ENCODE measurements at regions not wholly inside any gene's neighbourhood (a gene's known extent, or its start where the extent isn't known, plus 50 kb on each side); places are given as distances from the start of the nearest gene placed in this dataset.
"Not testable (repeated sequence)": the region's sequence is repeated elsewhere in the genome, so short reads cannot be mapped to it uniquely, and the experiment has no call there.

DNA sequence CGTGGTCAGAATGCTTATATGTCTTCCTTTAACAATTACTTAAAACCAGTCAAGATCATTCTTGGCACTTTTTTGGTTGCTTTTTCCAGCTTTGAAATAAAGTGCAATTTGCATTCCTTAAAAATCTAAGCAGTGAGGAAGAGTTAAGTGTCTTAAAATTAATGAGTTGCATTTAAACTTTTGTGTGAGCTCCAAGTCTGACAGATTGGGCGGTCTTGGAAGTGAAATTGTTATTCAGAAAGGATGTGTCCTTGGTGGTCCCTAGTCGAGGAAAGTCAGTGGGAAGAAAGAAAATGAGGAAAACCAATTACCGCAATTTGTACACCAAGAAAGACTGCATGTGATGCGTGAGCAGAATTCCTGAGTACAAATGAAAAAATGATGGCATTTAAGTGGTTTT is 132.5 kb downstream of the HHIPL2 start:
- DNase-seq: no peak

- DNase-seq: no peak
Measured at GRCh38 chr1:222413991-222414549, 133.8 kb downstream of the HHIPL2 start.

- no peak for DNase-seq
Measured at GRCh38 chr1:222413436-222413835, 134.5 kb downstream of the HHIPL2 start.

GRCh38 chr1:222404710-222405109 is 143.2 kb downstream of the HHIPL2 start:
- DNase-seq: no peak

DNA sequence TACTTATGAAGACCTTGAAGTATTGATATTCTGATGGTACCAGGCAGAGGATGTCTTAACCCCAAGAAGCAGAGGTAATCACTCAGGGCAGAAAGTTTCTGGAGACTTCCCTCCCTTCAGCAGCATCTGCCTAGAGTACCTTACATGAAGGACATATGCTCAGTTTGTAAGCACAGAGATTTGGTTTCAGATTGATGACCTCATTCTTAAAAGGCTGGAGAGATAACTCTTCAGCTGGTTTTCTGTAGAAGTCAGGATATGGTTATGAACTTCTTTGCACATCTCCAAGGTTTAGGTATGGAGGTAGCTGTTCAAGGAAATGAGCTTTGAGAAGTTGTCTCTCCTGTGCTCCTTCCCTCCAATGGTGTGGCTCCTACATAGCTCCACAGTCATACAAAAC is 148.7 kb downstream of the HHIPL2 start:
- no peak for DNase-seq

GRCh38 chr1:222394224-222394623 is 153.7 kb downstream of the HHIPL2 start:
- no peak for DNase-seq

- DNase-seq: no peak
Measured at GRCh38 chr1:222392556-222392955, 155.3 kb downstream of the HHIPL2 start.

DNA sequence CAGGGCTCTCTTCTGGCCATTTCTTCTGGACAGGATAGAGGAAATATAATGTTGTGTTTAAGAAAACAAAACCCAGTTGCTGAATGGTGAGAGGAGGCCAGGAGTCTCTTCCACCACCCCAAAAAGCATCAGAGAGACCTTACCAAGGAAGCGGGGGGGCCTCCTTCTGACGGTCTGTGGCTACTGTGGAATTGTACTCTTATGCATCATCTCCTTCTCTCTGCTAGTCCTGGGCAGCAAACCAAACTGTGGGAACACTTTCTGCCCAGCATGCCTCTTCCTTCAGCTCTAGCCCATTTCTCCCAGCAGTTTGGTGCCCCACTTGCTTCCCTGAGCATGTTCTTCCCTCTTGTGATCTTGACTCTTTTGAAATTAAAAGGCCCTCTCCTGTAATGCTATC is 157.7 kb downstream of the HHIPL2 start:
- DNase-seq: no peak

DNA sequence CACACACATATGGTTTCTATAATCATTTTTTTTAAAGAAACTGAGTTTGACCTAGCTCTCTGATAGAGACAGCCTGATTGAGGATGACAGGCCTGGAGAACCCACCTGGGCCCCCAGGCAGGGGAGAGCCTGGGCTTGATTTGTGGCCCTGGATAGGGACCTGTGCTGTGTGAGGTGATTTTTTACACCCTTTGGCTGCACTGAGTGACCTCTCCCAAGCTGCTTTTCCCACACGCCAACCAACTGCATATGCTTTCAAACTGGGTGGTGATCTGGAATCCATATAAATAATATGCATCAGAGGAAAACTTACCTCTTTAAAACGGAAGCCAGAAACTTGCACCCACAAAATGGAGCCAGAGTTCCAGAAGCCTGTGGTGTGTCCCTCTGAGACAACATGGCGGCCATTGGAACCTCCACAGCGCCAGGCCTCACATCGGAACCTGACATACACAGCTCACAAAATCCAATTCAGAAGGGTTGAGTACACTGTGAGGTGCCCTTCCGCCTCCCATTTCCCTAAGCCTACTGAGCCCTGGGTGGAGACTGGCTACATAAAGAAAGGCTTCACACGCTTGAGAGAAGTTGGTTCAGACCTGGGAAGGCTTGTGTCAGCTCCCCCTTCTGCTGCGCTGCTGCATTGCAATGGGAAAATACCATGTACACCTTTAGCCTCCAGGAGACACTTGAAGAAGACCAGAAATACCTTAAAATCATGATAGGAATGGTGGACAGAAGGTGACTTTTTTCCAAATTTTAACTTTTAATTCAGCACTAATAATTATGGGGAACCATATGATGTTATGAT is 160.7 kb downstream of the HHIPL2 start:
- DNase-seq: no peak

- DNase-seq: no peak
Measured at GRCh38 chr1:222385955-222386354, 161.9 kb downstream of the HHIPL2 start.

- no peak for DNase-seq
Measured at GRCh38 chr1:222385262-222385661, 162.6 kb downstream of the HHIPL2 start.

- DNase-seq: no peak
Measured at GRCh38 chr1:222384531-222384930, 163.4 kb downstream of the HHIPL2 start.

- DNase-seq: no peak
Measured at GRCh38 chr1:222382171-222382570, 165.7 kb downstream of the HHIPL2 start.

DNA sequence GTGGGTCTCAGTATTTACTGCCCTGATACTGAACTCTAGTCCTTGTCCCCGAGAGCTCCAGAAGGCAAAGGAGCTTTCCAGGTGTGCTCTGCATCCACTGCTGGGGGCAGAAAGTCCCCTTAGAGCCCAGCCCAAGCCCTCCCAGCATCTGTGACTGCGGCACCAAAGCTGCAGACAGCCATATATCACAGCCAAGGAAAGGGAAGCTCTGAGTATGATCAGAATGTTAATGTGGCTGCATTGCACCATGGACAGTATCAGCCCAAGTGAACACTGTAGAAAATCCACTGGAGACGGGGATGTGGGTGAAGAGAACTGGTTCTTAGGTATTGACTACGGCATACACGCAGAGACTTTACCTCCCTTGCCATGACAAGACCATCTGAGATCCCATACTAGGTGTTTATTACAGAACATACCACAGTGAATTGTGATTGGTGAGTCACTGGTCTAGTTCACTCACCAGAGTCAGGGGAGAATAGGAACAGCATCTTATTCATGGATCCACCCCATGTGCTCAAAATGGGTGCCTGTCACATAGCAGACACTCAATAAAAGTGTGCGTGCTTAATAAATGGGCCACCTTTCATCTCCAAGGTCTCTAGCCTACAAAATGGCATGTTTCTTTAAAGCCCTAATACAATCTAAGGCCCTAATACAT is 170.3 kb downstream of the HHIPL2 start:
- DNase-seq: no peak

GRCh38 chr1:222376791-222377190 is 171.1 kb downstream of the HHIPL2 start:
- DNase-seq: not testable (repeated sequence)

DNA sequence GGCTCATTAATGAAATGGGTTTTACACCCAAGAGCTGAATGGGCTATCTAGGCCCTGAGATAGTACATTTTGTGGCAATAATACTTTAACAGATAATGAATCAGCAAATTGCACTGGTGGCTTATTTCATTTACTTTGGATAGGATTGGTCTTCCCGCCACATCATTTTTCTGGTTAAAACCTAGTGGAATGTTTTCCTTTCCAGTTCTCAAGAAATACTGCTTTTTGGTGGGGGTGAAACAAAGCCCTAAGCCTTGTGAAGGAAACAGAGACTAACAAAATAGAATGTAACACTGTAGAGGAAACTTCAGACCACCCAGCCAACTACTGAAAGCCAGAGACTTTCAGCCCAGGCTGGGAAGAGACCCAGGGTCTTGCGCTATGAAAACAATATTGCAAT is 172.2 kb downstream of the HHIPL2 start:
- no peak for DNase-seq

- no peak for DNase-seq
Measured at GRCh38 chr1:222373831-222374602, 173.9 kb downstream of the HHIPL2 start.

DNA sequence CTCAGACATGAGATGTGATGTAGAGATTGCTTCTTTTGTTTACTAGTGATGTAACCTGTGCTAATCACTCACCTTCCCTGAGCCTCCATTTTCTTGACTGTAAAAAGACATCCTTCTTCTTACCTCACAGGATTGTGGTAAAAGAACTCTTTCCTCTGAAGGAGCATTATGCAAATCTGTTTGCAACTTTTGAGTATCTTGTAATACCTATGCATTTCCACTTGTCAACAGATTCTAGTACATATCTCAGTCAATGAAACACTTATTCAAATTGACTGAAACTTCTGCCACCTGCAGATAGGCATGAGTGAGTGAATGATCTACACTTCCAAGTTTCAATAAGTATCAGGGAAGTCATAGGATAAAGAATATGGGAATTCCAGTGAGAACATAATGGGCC is 174.7 kb downstream of the HHIPL2 start:
- no peak for DNase-seq

- DNase-seq: no peak
Measured at GRCh38 chr1:222372221-222372620, 175.7 kb downstream of the HHIPL2 start.

DNA sequence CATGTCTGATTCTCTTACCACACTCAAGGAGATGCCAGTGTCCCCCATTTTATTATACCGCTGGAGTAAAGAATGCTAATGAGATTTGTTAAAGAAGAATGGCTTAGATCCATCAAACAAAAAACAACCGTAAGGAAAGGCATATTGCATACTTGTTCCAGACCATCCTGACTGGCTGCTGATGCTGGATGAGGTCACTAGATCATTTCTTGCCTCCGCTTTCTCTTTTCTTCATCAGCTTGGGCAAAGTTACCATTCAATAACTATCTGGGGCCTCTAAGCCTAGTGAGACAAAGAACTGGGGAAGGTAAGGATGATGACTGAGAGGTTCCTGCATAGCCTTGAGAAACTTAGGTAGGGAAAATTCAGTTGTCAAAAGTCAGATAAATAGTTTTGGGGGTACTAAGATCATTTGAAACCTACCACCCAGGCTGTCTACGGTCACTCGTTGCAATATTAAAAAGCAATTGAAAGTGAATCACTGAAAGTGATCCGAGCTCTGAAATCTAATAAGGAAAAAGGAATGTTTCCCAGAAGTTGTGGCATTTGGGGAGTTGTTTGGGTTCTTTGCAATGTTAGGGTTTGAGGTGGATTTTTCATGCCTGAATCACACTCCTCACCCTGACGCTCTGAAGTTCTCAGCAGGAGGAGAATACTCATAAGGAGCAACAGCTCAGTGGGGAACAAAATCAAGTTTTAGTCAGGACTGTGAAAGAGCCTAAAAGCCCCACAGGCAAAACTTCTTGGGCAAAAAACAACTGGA is 176.8 kb downstream of the HHIPL2 start:
- no peak for DNase-seq

- no peak for DNase-seq
Measured at GRCh38 chr1:222370081-222370912, 177.6 kb downstream of the HHIPL2 start.

- DNase-seq: no peak
Measured at GRCh38 chr1:222369148-222369547, 178.8 kb downstream of the HHIPL2 start.

Measured in DMS79 (cell line).